SU-DHL-6 (cell line): ENCODE measurements at regions not wholly inside any gene's neighbourhood (a gene's known extent, or its start where the extent isn't known, plus 50 kb on each side); places are given as distances from the start of the nearest gene placed in this dataset.

Experiments used
- H2AFZ ChIP-seq: fragments of 200-600 bp; sonication (generic); 2 replicates; pipeline ENCODE4 v1.6.1; 2014; ENCODE audit warnings: low read depth, mild to moderate bottlenecking, moderate library complexity, mixed read lengths, antibody characterized with exemption, low read length; ENCODE audit not compliant: severe bottlenecking
- H3F3A ChIP-seq: fragments of 200-600 bp; shearing (Covaris generic); 2 replicates; pipeline ENCODE4 v1.6.0; 2016; ENCODE audit warnings: antibody characterized with exemption, mild to moderate bottlenecking; ENCODE audit not compliant: insufficient read depth
- H3K27ac ChIP-seq: fragments of 200-600 bp; sonication (generic); 2 replicates; pipeline ENCODE4 v1.5.1; 2016; ENCODE audit warnings: low read depth, mild to moderate bottlenecking, low read length, moderate library complexity, mixed read lengths
- H3K27me3 ChIP-seq: fragments of 200-600 bp; sonication (generic), shearing (Covaris generic); 2 replicates; pipeline ENCODE4 v1.6.0; 2014; ENCODE audit warnings: mild to moderate bottlenecking, low read length
- H3K36me3 ChIP-seq: fragments of 200-600 bp; sonication (generic); 2 replicates; pipeline ENCODE4 v1.6.1; 2014; ENCODE audit warnings: mild to moderate bottlenecking, low read length, mixed read lengths
- H3K4me2 ChIP-seq: fragments of 300-600, 200-600 bp; shearing (Covaris generic), sonication (generic); 2 replicates; pipeline ENCODE4 v1.6.0; 2014; ENCODE audit warnings: low read length, low read depth, mild to moderate bottlenecking; ENCODE audit not compliant: poor library complexity, severe bottlenecking
- H3K4me3 ChIP-seq: fragments of 200-600 bp; sonication (generic); 2 replicates; pipeline ENCODE4 v1.5.1; 2014; ENCODE audit warnings: antibody characterized with exemption, low read length, mild to moderate bottlenecking, mixed read lengths; ENCODE audit not compliant: insufficient read depth, poor library complexity, severe bottlenecking
- H3K79me2 ChIP-seq: fragments of 200-600 bp; sonication (generic); 2 replicates; pipeline ENCODE4 v1.6.1; 2014; ENCODE audit warnings: mild to moderate bottlenecking, low read length, moderate library complexity; ENCODE audit not compliant: insufficient read depth
- H3K9ac ChIP-seq: fragments of 200-600 bp; sonication (generic); 2 replicates; pipeline ENCODE4 v1.7.0; 2014; ENCODE audit warnings: mild to moderate bottlenecking, low read length
- H3K9me2 ChIP-seq: fragments of 200-600 bp; sonication (generic); replicated peaks from 2 replicates; pipeline ENCODE4 v1.6.1; 2014; ENCODE audit warnings: low read length; ENCODE audit not compliant: insufficient read depth
- H3K9me3 ChIP-seq: fragments of 200-600 bp; sonication (generic); 2 replicates; pipeline ENCODE4 v1.6.1; 2014; ENCODE audit warnings: low read length, mixed read lengths; ENCODE audit not compliant: insufficient read depth
- H4K20me1 ChIP-seq: fragments of 200-600 bp; sonication (generic); 2 replicates; pipeline ENCODE4 v1.6.1; 2014; ENCODE audit warnings: low read depth, mild to moderate bottlenecking, antibody characterized with exemption, low read length, moderate library complexity, mixed read lengths
- EZH2phosphoT487 ChIP-seq: fragments of 200-600 bp; sonication (generic), shearing (Covaris generic); conservative IDR thresholded peaks from 2 replicates; pipeline ENCODE4 v1.6.1; 2018; ENCODE audit warnings: mild to moderate bottlenecking, antibody characterized with exemption, low read length, moderate library complexity, mixed read lengths
- TF ChIP-seq, protein P1 (sequence below): fragments of 200-600 bp; sonication (generic); IDR thresholded peaks from one replicate; pipeline ENCODE4 v1.5.1; 2017; ENCODE audit warnings: antibody characterized with exemption, mild to moderate bottlenecking, low read length, moderate library complexity; ENCODE audit not compliant: insufficient read depth, poor library complexity, severe bottlenecking

DNA sequence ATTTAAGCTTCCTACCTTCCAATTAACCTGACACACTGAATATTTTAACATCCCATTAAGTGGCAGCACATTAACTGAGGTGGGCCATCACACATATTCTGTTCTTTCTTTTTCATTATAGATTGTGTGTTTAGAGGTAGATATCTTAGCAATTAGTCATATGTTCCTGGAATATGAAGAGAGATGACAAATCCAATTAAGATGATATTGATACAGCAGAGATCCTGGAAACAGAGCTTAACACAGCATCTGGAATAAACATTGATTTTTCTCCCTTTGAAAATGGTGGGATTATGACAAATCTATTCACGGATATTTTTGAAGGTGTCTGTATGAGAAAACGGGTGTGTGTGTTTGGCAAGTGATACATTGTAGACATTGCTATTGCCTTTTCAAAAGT, 448.0 kb downstream of the CDH10 start:
- Histone ChIP-seq H3K9me2 (no peaks in the 10 kb centered on the region), H3K9me3 (no peaks in the 10 kb centered on the region), H4K20me1 (no peaks in the 10 kb centered on the region), H3K36me3 (no peaks in the 10 kb centered on the region), H3K27me3 (no peaks in the 10 kb centered on the region), H3F3A (no peaks in the 10 kb centered on the region), H3K4me2 (no peak overlapping the region), H2AFZ (no peak overlapping the region), H3K9ac (no peak overlapping the region), H3K27ac (no peak overlapping the region), H3K79me2 (no peaks in the 10 kb centered on the region), H3K4me3 (no peak overlapping the region)
- TF ChIP-seq, protein P1, sequence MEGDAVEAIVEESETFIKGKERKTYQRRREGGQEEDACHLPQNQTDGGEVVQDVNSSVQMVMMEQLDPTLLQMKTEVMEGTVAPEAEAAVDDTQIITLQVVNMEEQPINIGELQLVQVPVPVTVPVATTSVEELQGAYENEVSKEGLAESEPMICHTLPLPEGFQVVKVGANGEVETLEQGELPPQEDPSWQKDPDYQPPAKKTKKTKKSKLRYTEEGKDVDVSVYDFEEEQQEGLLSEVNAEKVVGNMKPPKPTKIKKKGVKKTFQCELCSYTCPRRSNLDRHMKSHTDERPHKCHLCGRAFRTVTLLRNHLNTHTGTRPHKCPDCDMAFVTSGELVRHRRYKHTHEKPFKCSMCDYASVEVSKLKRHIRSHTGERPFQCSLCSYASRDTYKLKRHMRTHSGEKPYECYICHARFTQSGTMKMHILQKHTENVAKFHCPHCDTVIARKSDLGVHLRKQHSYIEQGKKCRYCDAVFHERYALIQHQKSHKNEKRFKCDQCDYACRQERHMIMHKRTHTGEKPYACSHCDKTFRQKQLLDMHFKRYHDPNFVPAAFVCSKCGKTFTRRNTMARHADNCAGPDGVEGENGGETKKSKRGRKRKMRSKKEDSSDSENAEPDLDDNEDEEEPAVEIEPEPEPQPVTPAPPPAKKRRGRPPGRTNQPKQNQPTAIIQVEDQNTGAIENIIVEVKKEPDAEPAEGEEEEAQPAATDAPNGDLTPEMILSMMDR: no peak

DNA sequence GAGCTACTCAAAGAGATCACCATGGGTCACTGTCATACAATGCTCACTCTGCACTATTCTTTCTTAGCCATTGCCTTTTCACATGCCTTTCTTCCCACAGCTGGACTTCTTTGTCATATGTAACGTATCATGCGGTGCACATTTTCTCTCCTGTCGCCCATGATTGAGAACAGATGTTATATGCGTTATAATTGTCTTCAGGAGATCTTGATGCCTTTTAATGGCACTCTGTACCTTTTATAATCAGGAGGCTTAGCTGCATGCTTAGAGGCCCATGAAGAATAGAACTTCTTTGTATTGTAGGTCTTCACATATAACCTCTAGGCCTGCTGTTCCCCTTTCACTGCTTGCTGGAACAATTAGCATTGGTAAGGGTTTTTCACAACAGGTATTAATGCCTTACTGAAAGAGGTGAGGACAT, 436.1 kb downstream of the CDH10 start:
- TF ChIP-seq, protein P1: no peak
- no peak for TF ChIP-seq EZH2phosphoT487
- Histone ChIP-seq H3K4me3 (no peak overlapping the region), H3K79me2 (no peaks in the 10 kb centered on the region), H3F3A (no peaks in the 10 kb centered on the region), H3K36me3 (no peaks in the 10 kb centered on the region), H3K9me3 (no peaks in the 10 kb centered on the region), H3K4me2 (no peak overlapping the region), H2AFZ (no peak overlapping the region), H3K27ac (no peak overlapping the region), H3K27me3 (no peaks in the 10 kb centered on the region), H3K9me2 (no peaks in the 10 kb centered on the region), H3K9ac (no peak overlapping the region), H4K20me1 (no peaks in the 10 kb centered on the region)

DNA sequence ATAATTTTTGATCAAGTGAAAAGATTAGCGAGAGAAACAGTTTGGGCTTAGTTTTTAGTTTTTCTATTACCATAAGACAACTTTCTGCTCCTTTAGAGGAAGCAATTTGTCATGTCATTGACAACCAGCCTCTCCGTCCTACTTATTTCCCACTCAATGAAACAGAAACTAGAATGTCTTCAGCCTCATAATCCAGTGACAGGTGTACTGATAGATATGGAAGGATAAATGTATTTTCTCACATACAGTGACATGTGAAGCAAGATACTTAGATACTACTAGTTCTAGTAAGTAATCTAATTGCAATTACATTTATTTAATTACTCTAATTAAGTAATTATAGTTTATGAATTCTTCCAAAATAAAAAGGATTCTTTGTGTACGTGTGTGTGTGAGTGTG, 429.7 kb downstream of the CDH10 start:
- no peaks in the 10 kb centered on the region; the same call in 1 of the 2 replicates for H3F3A ChIP-seq
- no peaks in the 10 kb centered on the region for H3K27me3 ChIP-seq
- no peak overlapping the region for H3K4me3 ChIP-seq
- H3K9me3 ChIP-seq: peaks cover 5% of the 10 kb centered on the region; the same call in 1 of the 2 replicates
- no peaks in the 10 kb centered on the region for H3K79me2 ChIP-seq
- no peaks in the 10 kb centered on the region for H3K36me3 ChIP-seq
- no peak overlapping the region for H3K4me2 ChIP-seq
- H3K9ac ChIP-seq: no peak overlapping the region
- H3K9me2 ChIP-seq: no peaks in the 10 kb centered on the region
- peak overlapping the region; percentile 64 for H2AFZ ChIP-seq
- H3K27ac ChIP-seq: no peak overlapping the region
- no peaks in the 10 kb centered on the region for H4K20me1 ChIP-seq
- TF ChIP-seq, protein P1: no peak
- TF ChIP-seq EZH2phosphoT487: no peak
